HepG2 (cell line): ENCODE measurements at regions not wholly inside any gene's neighbourhood (a gene's known extent, or its start where the extent isn't known, plus 50 kb on each side); places are given as distances from the start of the nearest gene placed in this dataset.

Source experiments
- CBFB ChIP-seq: sonication (generic); formaldehyde crosslinking; IDR thresholded peaks from 2 replicates; pipeline ENCODE4 v1.4.0; 2020; ENCODE audit warnings: missing genetic modification reagents
- GATAD1 ChIP-seq: IDR thresholded peaks from 2 replicates; pipeline ENCODE4 v1.6.1; 2016; ENCODE audit warnings: missing genetic modification reagents, missing compliant biosample characterization
- IRF2 ChIP-seq: IDR thresholded peaks from 2 replicates; pipeline ENCODE4 v1.6.1; 2018; ENCODE audit warnings: missing genetic modification reagents, missing compliant biosample characterization
- NR2F6 ChIP-seq, 2 experiments: IDR thresholded peaks; 2 replicates each; pipeline ENCODE4 v1.6.1; 2016; ENCODE audit warnings: antibody characterized with exemption in 1 of 2, mild to moderate bottlenecking in 1 of 2
- POGZ ChIP-seq: sonication (generic); formaldehyde crosslinking; IDR thresholded peaks from 2 replicates; pipeline ENCODE4 v1.4.0; 2020; ENCODE audit warnings: mild to moderate bottlenecking, missing genetic modification reagents
- POLR2A ChIP-seq, 2 experiments: IDR thresholded peaks; 2 replicates each; pipeline ENCODE4 v1.6.1; 2011; ENCODE audit warnings: low read depth in 2 of 2, low read length in 2 of 2, mild to moderate bottlenecking in 1 of 2, moderate library complexity in 1 of 2; ENCODE audit not compliant: insufficient read depth in 1 of 2
- PRDM15 ChIP-seq: sonication (generic); formaldehyde crosslinking; IDR thresholded peaks from 2 replicates; pipeline ENCODE4 v1.4.0; 2020; ENCODE audit warnings: missing genetic modification reagents
- TAF1 ChIP-seq: sonication (generic); formaldehyde crosslinking; IDR thresholded peaks from 2 replicates; pipeline ENCODE4 v1.4.0; 2020; ENCODE audit warnings: missing genetic modification reagents
- THAP11 ChIP-seq: IDR thresholded peaks from 2 replicates; pipeline ENCODE4 v1.6.1; 2016; ENCODE audit warnings: missing biosample characterization, missing genetic modification reagents
- ZBTB1 ChIP-seq: sonication (generic); formaldehyde crosslinking; IDR thresholded peaks from 2 replicates; pipeline ENCODE4 v1.4.0; 2020; ENCODE audit warnings: missing genetic modification reagents, borderline replicate concordance
- ZNF432 ChIP-seq: sonication (generic); formaldehyde crosslinking; IDR thresholded peaks from 2 replicates; pipeline ENCODE4 v1.5.0; 2020; ENCODE audit warnings: missing genetic modification reagents, mild to moderate bottlenecking, borderline replicate concordance
- ZNF496 ChIP-seq: sonication (generic); formaldehyde crosslinking; IDR thresholded peaks from 2 replicates; pipeline ENCODE4 v1.8.1; 2023; ENCODE audit warnings: mild to moderate bottlenecking, moderate library complexity, missing genetic modification reagents; ENCODE audit not compliant: insufficient replicate concordance
- ZNF616 ChIP-seq: sonication (generic); formaldehyde crosslinking; IDR thresholded peaks from 2 replicates; pipeline ENCODE4 v1.5.0; 2020; ENCODE audit warnings: low read depth, mild to moderate bottlenecking, missing genetic modification reagents
- ZNF619 ChIP-seq: sonication (generic); formaldehyde crosslinking; IDR thresholded peaks from 2 replicates; pipeline ENCODE4 v1.4.0; 2020; ENCODE audit warnings: mild to moderate bottlenecking, missing genetic modification reagents
- ZNF674 ChIP-seq: sonication (generic); formaldehyde crosslinking; IDR thresholded peaks from 2 replicates; pipeline ENCODE4 v1.5.0; 2020; ENCODE audit warnings: low read depth, mild to moderate bottlenecking, missing genetic modification reagents
- ZNF75D ChIP-seq: sonication (generic); formaldehyde crosslinking; IDR thresholded peaks from 2 replicates; pipeline ENCODE4 v1.8.1; 2023; ENCODE audit warnings: missing genetic modification reagents, mild to moderate bottlenecking, borderline replicate concordance
- ZSCAN21 ChIP-seq: sonication (generic); formaldehyde crosslinking; IDR thresholded peaks from 2 replicates; pipeline ENCODE4 v1.8.0; 2022; ENCODE audit warnings: mild to moderate bottlenecking, missing genetic modification reagents, moderate library complexity, borderline replicate concordance
- TF ChIP-seq, protein P1 (sequence below): sonication (generic); formaldehyde crosslinking; IDR thresholded peaks from 2 replicates; pipeline ENCODE4 v1.4.0; 2020; ENCODE audit warnings: missing genetic modification reagents
- TF ChIP-seq, protein P2 (sequence below): sonication (generic); formaldehyde crosslinking; IDR thresholded peaks from 2 replicates; pipeline ENCODE4 v1.4.0; 2020; ENCODE audit warnings: mild to moderate bottlenecking, missing genetic modification reagents
- TF ChIP-seq, protein P3 (sequence below): sonication (generic); formaldehyde crosslinking; IDR thresholded peaks from 2 replicates; pipeline ENCODE4 v1.4.0; 2020; ENCODE audit warnings: missing genetic modification reagents

GRCh38 chr7:32427769-32428291 is 62.4 kb downstream of the LSM5 start (continued):
- TF ChIP-seq, protein P1, sequence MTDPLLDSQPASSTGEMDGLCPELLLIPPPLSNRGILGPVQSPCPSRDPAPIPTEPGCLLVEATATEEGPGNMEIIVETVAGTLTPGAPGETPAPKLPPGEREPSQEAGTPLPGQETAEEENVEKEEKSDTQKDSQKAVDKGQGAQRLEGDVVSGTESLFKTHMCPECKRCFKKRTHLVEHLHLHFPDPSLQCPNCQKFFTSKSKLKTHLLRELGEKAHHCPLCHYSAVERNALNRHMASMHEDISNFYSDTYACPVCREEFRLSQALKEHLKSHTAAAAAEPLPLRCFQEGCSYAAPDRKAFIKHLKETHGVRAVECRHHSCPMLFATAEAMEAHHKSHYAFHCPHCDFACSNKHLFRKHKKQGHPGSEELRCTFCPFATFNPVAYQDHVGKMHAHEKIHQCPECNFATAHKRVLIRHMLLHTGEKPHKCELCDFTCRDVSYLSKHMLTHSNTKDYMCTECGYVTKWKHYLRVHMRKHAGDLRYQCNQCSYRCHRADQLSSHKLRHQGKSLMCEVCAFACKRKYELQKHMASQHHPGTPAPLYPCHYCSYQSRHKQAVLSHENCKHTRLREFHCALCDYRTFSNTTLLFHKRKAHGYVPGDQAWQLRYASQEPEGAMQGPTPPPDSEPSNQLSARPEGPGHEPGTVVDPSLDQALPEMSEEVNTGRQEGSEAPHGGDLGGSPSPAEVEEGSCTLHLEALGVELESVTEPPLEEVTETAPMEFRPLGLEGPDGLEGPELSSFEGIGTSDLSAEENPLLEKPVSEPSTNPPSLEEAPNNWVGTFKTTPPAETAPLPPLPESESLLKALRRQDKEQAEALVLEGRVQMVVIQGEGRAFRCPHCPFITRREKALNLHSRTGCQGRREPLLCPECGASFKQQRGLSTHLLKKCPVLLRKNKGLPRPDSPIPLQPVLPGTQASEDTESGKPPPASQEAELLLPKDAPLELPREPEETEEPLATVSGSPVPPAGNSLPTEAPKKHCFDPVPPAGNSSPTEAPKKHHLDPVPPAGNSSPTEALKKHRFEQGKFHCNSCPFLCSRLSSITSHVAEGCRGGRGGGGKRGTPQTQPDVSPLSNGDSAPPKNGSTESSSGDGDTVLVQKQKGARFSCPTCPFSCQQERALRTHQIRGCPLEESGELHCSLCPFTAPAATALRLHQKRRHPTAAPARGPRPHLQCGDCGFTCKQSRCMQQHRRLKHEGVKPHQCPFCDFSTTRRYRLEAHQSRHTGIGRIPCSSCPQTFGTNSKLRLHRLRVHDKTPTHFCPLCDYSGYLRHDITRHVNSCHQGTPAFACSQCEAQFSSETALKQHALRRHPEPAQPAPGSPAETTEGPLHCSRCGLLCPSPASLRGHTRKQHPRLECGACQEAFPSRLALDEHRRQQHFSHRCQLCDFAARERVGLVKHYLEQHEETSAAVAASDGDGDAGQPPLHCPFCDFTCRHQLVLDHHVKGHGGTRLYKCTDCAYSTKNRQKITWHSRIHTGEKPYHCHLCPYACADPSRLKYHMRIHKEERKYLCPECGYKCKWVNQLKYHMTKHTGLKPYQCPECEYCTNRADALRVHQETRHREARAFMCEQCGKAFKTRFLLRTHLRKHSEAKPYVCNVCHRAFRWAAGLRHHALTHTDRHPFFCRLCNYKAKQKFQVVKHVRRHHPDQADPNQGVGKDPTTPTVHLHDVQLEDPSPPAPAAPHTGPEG, result peak; percentile 90; the same call in 1 of the 2 replicates
- TF ChIP-seq THAP11 (CRISPR knock-in tag) (peak; percentile 58), ZBTB1 (no peak), CBFB (CRISPR knock-in tag) (0 out of 2 replicates have a peak, but pooled peaks have one; percentile 32), ZNF619 (CRISPR knock-in tag) (no peak), POGZ (no peak), GATAD1 (peak; percentile 59; the same call in 1 of the 2 replicates), ZNF616 (CRISPR knock-in tag) (peak; percentile 79; the same call in 1 of the 2 replicates), ZSCAN21 (CRISPR knock-in tag) (peak; percentile 75; the same call in 1 of the 2 replicates), ZNF496 (CRISPR knock-in tag) (no peak), ZNF674 (CRISPR knock-in tag) (no peak), POLR2A (IDR thresholded peaks at IDR 0.05; ENCODE audit: insufficient read depth in 1 of 2, low read depth in 2 of 2, low read length in 2 of 2) (no peak), ZNF75D (CRISPR knock-in tag) (no peak), IRF2 (CRISPR knock-in tag) (peak; percentile 79), ZNF432 (CRISPR knock-in tag) (no peak), NR2F6 (IDR thresholded peaks at IDR 0.05) (no peak), NR2F6 (CRISPR knock-in tag; IDR thresholded peaks at IDR 0.05) (peak; percentile 45; the same call in 1 of the 2 replicates), PRDM15 (CRISPR knock-in tag) (no peak; the same call in 1 of the 2 replicates), TAF1 (peak; percentile 32; the same call in 1 of the 2 replicates)
- TF ChIP-seq, protein P2, sequence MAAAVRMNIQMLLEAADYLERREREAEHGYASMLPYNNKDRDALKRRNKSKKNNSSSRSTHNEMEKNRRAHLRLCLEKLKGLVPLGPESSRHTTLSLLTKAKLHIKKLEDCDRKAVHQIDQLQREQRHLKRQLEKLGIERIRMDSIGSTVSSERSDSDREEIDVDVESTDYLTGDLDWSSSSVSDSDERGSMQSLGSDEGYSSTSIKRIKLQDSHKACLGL, result peak; percentile 73; the same call in 1 of the 2 replicates
- TF ChIP-seq, protein P3, sequence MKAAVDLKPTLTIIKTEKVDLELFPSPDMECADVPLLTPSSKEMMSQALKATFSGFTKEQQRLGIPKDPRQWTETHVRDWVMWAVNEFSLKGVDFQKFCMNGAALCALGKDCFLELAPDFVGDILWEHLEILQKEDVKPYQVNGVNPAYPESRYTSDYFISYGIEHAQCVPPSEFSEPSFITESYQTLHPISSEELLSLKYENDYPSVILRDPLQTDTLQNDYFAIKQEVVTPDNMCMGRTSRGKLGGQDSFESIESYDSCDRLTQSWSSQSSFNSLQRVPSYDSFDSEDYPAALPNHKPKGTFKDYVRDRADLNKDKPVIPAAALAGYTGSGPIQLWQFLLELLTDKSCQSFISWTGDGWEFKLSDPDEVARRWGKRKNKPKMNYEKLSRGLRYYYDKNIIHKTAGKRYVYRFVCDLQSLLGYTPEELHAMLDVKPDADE, result no peak
